H1 (cell line): ENCODE measurements at regions not wholly inside any gene's neighbourhood (a gene's known extent, or its start where the extent isn't known, plus 50 kb on each side); places are given as distances from the start of the nearest gene placed in this dataset.

Source experiments
- CBX8 ChIP-seq: fragments of 300-800, 300-1000 bp; sonication (generic); IDR thresholded peaks from 2 replicates; pipeline ENCODE4 v1.7.1; 2016; ENCODE audit warnings: low read depth, low read length, borderline replicate concordance
- CHD2 ChIP-seq: IDR thresholded peaks from 2 replicates; pipeline ENCODE4 v1.6.1; 2012; ENCODE audit warnings: low read length, improper control_type of control experiment
- CHD7 ChIP-seq: fragments of 300-600 bp; sonication (generic); IDR thresholded peaks from 2 replicates; pipeline ENCODE4 v1.7.1; 2012; ENCODE audit warnings: low read length, moderate library complexity, mild to moderate bottlenecking, inconsistent platforms; ENCODE audit not compliant: insufficient replicate concordance
- NANOG ChIP-seq: IDR thresholded peaks from 2 replicates; pipeline ENCODE4 v1.6.1; 2011; ENCODE audit warnings: low read length, low read depth, mild to moderate bottlenecking, inconsistent platforms; ENCODE audit not compliant: insufficient read depth, poor library complexity, severe bottlenecking
- PHF8 ChIP-seq: fragments of 200-600 bp; sonication (generic); conservative IDR thresholded peaks from 2 replicates; pipeline ENCODE4 v1.7.1; 2012; ENCODE audit warnings: low read depth, mild to moderate bottlenecking, inconsistent platforms, low read length, moderate library complexity
- RNF2 ChIP-seq: fragments of 200-900, 300-1000 bp; sonication (generic); IDR thresholded peaks from 2 replicates; pipeline ENCODE4 v1.7.1; 2016; ENCODE audit warnings: borderline replicate concordance, low read depth, mild to moderate bottlenecking, antibody characterized with exemption, low read length; ENCODE audit not compliant: poor library complexity, severe bottlenecking; ENCODE audit errors: missing control alignments
- SIN3A ChIP-seq, 2 experiments: IDR thresholded peaks in 1 of 2; conservative IDR thresholded peaks in 1 of 2; 2 replicates each; pipeline ENCODE4 v1.6.1; 2011 to 2012; ENCODE audit warnings: low read length in 2 of 2, improper control_type of control experiment in 1 of 2, low read depth in 1 of 2, mild to moderate bottlenecking in 1 of 2
- SIRT6 ChIP-seq: IDR thresholded peaks from one replicate; pipeline ENCODE4 v1.7.1; 2012; ENCODE audit warnings: low read length, inconsistent platforms
- SIX5 ChIP-seq: IDR thresholded peaks from 2 replicates; pipeline ENCODE4 v1.6.1; 2011; ENCODE audit warnings: mild to moderate bottlenecking, low read depth, low read length
- SP2 ChIP-seq: IDR thresholded peaks from 2 replicates; pipeline ENCODE4 v1.6.1; 2012; ENCODE audit warnings: mild to moderate bottlenecking, low read length, inconsistent platforms

- no peak for TF ChIP-seq CHD7
- TF ChIP-seq PHF8 = no peak
- no peak for TF ChIP-seq SIN3A (conservative IDR thresholded peaks at IDR 0.05 in 1 of 2, IDR thresholded peaks at IDR 0.05 in 1 of 2; ENCODE audit: low read depth in 1 of 2, low read length in 2 of 2)
- no peak for TF ChIP-seq CHD2
- no peak for TF ChIP-seq RNF2
- TF ChIP-seq CBX8 = no peak
- TF ChIP-seq SIX5 = no peak
- no peak for TF ChIP-seq NANOG
- no peak for TF ChIP-seq SP2
- no peak for TF ChIP-seq SIRT6
Observed at GRCh38 chr10:131759347-131759746, 141.5 kb upstream of the PPP2R2D start (continued).
